SK-N-MC (cell line): ENCODE measurements at regions not wholly inside any gene's neighbourhood (a gene's known extent, or its start where the extent isn't known, plus 50 kb on each side); places are given as distances from the start of the nearest gene placed in this dataset.

Source experiments
- EZH2 ChIP-seq: fragments of 200-600 bp; sonication (generic); IDR thresholded peaks from one replicate; pipeline ENCODE4 v1.6.1; 2017; ENCODE audit warnings: antibody characterized with exemption
- FOXP2 ChIP-seq: optimal IDR thresholded peaks from 2 replicates; pipeline ENCODE3; 2011; ENCODE audit warnings: mild to moderate bottlenecking, moderate library complexity; ENCODE audit not compliant: insufficient read depth; ENCODE audit errors: extremely low read length, control extremely low read depth

- TF ChIP-seq EZH2 (no peak), FOXP2 (no peak)
Measured at GRCh38 chr6:66995669-66996068, 1288.6 kb upstream of the EYS start.
